HL-60 (cell line): ENCODE measurements at regions not wholly inside any gene's neighbourhood (a gene's known extent, or its start where the extent isn't known, plus 50 kb on each side); places are given as distances from the start of the nearest gene placed in this dataset.

ENCODE experiments used
- GABPA ChIP-seq: IDR thresholded peaks from 2 replicates; pipeline ENCODE4 v1.6.1; 2012; ENCODE audit warnings: low read depth
- POLR2AphosphoS5 ChIP-seq: IDR thresholded peaks from 2 replicates; pipeline ENCODE4 v1.6.1; 2012; ENCODE audit warnings: low read depth
- TF ChIP-seq, protein P1 (sequence below): IDR thresholded peaks from one replicate; pipeline ENCODE4 v1.5.1; 2011; ENCODE audit warnings: low read length, control low read depth, inconsistent platforms; ENCODE audit not compliant: insufficient read depth

DNA sequence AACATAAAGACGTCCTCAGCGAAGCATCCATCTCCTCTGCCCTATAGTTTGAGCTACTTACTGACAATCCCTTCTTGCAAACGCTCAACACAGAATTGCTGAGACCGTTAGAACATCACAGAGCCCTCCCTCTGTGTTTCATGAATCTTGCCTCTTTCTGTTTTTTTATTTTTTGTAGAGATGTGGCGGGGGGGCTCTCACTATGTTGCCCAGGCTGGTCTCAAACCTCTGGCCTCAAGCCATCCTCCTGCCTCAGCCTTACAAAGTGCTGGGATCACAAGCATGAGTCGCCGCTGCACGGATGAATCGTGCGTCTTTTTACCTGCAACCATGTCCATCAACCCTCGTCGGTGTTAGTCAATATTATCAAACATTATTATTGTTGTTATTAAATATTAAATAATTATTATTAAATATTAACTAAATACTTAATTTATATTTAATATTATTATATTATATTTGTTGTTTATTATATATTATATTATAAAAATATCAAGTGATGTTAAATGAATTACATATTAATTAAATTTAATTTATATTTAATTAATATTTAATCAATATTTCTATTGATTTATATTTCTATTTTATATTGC is 200.7 kb downstream of the CRLF2 start:
- TF ChIP-seq, protein P1, sequence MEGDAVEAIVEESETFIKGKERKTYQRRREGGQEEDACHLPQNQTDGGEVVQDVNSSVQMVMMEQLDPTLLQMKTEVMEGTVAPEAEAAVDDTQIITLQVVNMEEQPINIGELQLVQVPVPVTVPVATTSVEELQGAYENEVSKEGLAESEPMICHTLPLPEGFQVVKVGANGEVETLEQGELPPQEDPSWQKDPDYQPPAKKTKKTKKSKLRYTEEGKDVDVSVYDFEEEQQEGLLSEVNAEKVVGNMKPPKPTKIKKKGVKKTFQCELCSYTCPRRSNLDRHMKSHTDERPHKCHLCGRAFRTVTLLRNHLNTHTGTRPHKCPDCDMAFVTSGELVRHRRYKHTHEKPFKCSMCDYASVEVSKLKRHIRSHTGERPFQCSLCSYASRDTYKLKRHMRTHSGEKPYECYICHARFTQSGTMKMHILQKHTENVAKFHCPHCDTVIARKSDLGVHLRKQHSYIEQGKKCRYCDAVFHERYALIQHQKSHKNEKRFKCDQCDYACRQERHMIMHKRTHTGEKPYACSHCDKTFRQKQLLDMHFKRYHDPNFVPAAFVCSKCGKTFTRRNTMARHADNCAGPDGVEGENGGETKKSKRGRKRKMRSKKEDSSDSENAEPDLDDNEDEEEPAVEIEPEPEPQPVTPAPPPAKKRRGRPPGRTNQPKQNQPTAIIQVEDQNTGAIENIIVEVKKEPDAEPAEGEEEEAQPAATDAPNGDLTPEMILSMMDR: no peak
- no peak for TF ChIP-seq POLR2AphosphoS5
- TF ChIP-seq GABPA: no peak
